PFSK-1 (cell line): ENCODE measurements at regions not wholly inside any gene's neighbourhood (a gene's known extent, or its start where the extent isn't known, plus 50 kb on each side); places are given as distances from the start of the nearest gene placed in this dataset.

ENCODE experiments used
- FOXP2 ChIP-seq: optimal IDR thresholded peaks from 2 replicates; pipeline ENCODE3; 2011; ENCODE audit warnings: borderline replicate concordance, control low read depth, inconsistent platforms; ENCODE audit not compliant: insufficient read depth; ENCODE audit errors: extremely low read length, extremely low read depth
- POLR2AphosphoS5 ChIP-seq: IDR thresholded peaks from 2 replicates; pipeline ENCODE4 v1.6.1; 2012; ENCODE audit warnings: low read depth, mild to moderate bottlenecking, control low read depth, low read length, moderate library complexity
- SIN3A ChIP-seq: IDR thresholded peaks from 2 replicates; pipeline ENCODE4 v1.6.1; 2012; ENCODE audit warnings: mild to moderate bottlenecking, low read length, moderate library complexity, borderline replicate concordance; ENCODE audit not compliant: insufficient read depth
- TAF1 ChIP-seq: IDR thresholded peaks from 2 replicates; pipeline ENCODE4 v1.6.1; 2012; ENCODE audit warnings: low read length, control low read depth, borderline replicate concordance; ENCODE audit not compliant: insufficient read depth
- TF ChIP-seq, protein P1 (sequence below), 2 experiments: IDR thresholded peaks; 2 replicates each; pipeline versions ENCODE4 v1.6.1 to v1.8.0; 2011 to 2012; ENCODE audit warnings: low read depth in 2 of 2, low read length in 2 of 2, control low read depth in 1 of 2, inconsistent platforms in 1 of 2, mild to moderate bottlenecking in 1 of 2, moderate library complexity in 1 of 2; ENCODE audit not compliant: insufficient read depth in 1 of 2

DNA sequence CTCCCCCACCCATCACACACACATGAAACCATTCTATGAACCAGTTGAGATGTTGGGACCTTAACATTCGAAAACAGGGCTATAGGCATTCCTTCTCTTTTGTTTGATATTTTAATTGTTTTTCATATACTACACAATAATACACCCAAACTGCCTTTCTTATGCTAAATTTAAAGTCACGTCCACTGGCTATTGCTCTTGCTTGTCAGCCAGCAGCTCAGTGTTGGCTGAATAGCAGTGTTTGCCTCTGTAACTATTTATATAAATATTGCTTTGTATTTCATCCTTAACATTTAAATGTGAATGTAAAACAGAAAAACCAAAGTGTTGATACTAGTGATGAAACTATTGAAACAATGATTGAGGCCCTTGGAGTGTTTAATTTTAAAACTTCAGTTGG, 234.4 kb upstream of the KCNK2 start:
- TF ChIP-seq TAF1 = no peak
- no peak for TF ChIP-seq SIN3A
- no peak for TF ChIP-seq POLR2AphosphoS5
- TF ChIP-seq, protein P1, sequence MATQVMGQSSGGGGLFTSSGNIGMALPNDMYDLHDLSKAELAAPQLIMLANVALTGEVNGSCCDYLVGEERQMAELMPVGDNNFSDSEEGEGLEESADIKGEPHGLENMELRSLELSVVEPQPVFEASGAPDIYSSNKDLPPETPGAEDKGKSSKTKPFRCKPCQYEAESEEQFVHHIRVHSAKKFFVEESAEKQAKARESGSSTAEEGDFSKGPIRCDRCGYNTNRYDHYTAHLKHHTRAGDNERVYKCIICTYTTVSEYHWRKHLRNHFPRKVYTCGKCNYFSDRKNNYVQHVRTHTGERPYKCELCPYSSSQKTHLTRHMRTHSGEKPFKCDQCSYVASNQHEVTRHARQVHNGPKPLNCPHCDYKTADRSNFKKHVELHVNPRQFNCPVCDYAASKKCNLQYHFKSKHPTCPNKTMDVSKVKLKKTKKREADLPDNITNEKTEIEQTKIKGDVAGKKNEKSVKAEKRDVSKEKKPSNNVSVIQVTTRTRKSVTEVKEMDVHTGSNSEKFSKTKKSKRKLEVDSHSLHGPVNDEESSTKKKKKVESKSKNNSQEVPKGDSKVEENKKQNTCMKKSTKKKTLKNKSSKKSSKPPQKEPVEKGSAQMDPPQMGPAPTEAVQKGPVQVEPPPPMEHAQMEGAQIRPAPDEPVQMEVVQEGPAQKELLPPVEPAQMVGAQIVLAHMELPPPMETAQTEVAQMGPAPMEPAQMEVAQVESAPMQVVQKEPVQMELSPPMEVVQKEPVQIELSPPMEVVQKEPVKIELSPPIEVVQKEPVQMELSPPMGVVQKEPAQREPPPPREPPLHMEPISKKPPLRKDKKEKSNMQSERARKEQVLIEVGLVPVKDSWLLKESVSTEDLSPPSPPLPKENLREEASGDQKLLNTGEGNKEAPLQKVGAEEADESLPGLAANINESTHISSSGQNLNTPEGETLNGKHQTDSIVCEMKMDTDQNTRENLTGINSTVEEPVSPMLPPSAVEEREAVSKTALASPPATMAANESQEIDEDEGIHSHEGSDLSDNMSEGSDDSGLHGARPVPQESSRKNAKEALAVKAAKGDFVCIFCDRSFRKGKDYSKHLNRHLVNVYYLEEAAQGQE (IDR thresholded peaks at IDR 0.05; ENCODE audit: insufficient read depth in 1 of 2, low read depth in 2 of 2, low read length in 2 of 2) = no peak
- TF ChIP-seq FOXP2 = no peak
